GM18517 (cell line): ENCODE measurements at regions not wholly inside any gene's neighbourhood (a gene's known extent, or its start where the extent isn't known, plus 50 kb on each side); places are given as distances from the start of the nearest gene placed in this dataset.
"Not testable (repeated sequence)": the region's sequence is repeated elsewhere in the genome, so short reads cannot be mapped to it uniquely, and the experiment has no call there.

ENCODE experiments used
- ATAC-seq: cut with Tn5 transposase; IDR thresholded peaks from one replicate; pipeline ENCODE4 v1.9.1; 2021; ENCODE audit warnings: mild to moderate bottlenecking, moderate library complexity; ENCODE audit not compliant: unreplicated experiment

DNA sequence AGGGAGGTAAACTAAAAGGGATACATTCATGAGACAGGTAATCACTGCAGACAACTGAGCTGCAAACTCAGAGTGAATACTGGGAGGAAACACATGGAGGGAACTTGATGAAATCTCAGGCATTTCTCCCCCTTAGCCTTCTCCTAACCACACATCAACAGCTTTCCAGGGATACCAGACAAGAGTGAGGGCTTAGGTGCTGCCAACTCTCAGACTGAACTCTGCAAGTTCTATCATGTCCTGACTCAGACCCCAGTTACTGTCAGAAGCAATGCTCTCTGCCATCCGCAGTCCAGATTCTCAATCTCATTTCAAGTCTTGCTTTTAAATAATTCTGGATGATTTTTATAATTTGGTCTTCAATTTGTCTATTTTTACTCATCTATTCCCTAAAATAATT lies 267.3 kb downstream of the LTN1 start:
- no peak for ATAC-seq

GRCh38 chr21:28723646-28724045 lies 269.0 kb downstream of the LTN1 start:
- no peak for ATAC-seq

DNA sequence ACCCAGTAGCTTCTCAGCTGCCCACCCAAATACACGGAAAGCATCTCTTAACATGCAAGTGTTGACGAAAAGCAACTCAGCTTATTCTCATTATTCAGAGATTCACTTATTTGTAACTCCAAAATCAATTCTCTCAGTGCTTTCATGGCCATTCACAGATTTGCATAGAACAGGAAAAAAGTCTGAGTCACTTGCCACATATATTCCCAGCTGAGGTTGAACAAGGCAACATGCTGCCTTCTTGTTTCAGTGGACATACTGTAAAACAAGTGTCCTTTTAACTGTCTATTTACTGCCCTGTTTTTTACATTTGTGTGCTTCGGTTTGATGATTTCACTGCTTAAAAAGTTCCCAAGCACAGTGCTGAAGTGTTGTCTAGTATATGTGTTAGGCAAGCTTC lies 273.0 kb downstream of the LTN1 start:
- ATAC-seq, result no peak

- no peak for ATAC-seq
Measured at GRCh38 chr21:28714777-28715464, 277.8 kb downstream of the LTN1 start.

DNA sequence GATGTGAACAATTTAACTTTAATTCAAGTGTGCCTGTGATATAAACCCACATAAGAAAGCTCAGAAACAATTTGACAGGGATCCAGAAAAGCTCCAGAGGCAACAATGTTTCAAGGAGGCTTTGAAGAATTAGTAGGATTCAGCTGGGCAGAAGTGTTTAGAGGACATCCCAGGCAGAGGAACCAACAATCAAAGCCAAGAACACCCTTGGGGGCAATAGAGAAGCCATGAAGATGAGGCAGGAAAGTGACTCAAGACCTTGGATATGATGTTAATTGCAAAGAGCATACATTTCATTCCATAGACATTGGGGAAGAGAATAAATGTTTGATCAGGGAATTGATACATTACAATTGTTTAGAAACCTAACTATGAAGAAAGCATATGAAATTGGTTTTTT lies 280.3 kb downstream of the LTN1 start:
- ATAC-seq, result no peak

- ATAC-seq, result no peak
Measured at GRCh38 chr21:28705616-28706015, 287.1 kb downstream of the LTN1 start.

GRCh38 chr21:28704746-28705145 lies 287.9 kb downstream of the LTN1 start:
- ATAC-seq, result no peak

DNA sequence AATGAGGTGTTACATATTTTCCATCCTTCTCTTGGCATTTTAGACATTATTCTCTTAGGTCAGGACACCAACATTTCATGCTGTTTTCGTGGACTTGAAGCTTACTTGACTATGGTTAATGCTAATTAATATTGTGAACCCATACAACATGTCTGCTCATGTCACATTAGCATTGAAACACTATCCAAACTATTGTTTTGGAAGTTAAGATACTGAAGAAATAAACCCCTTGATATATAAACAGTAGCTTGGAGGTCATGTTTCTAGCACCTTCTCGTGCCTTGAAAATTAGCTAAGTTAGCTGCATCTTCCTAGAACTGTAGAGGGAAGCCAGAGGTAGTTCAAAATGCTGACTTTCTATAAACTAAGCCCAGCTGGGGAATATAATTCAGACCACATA lies 288.8 kb downstream of the LTN1 start:
- no peak for ATAC-seq

- no peak for ATAC-seq
Measured at GRCh38 chr21:28699596-28700259, 292.9 kb downstream of the LTN1 start.

DNA sequence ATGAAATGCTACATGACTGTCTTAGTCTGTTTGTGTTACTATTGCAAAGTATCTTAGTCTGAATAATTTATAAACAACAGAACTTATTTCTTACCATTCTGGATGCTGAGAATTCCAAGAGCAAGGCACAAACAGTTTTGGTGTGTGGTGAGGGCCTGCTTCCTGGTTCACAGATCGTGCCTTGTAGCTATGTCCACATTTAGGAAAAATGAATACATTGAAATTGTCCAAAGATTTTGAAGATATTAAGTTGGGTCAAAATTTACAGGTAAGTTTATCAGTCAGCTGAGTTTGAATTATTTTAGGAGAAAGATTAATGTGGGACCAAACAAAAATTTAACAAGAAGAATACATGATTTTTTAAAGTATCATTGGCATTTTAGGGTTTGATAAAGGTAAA lies 293.5 kb downstream of the LTN1 start:
- ATAC-seq, result no peak

DNA sequence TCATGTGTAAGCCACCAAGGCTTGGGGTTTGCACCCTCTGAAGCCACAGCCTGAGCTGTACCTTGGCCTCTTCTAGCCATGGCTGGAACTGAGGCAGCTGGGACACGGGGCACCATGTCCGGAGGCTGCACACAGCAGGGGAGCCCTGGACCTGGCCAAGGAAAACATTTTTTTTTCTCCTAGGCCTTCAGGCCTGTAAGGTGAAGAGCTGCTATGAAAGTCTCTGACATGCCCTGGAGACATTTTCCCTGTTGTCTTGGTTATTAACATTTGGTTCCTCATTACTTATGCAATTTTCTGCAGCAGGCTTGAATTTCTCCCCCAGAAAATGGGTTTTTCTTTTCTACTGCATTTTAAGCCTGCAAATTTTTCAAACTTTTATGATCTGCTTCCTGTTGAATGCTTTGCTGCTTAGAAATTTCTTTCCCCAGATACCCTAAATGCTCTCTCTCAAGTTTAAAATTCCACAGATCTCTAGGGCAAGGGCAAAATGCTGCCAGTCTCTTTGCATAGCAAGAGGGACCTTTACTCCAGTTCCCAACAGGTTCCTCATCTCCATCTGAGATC lies 295.8 kb downstream of the LTN1 start:
- no peak for ATAC-seq

DNA sequence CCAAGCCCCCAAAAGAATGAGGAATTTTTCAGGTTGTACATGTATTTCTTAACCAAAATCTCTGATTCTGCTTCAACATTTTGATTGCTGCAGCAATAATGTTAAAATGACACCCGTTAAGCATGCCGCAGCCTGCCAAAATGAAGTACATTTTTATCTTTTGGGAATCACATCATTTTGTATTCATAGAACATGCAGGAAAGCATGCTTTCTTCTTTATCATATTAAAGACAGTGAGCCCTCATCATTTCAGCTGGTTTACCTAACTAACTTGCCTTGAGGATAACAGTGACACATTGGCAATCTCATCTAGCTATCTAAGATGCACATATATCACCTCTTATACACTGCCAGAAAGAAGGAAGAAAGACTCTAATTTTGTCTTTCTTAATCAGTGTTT lies 299.2 kb downstream of the LTN1 start:
- no peak for ATAC-seq

GRCh38 chr21:28690196-28690595 lies 302.5 kb downstream of the LTN1 start:
- ATAC-seq, result no peak

GRCh38 chr21:28688381-28688780 lies 304.3 kb downstream of the LTN1 start:
- ATAC-seq, result no peak

GRCh38 chr21:28687586-28687985 lies 305.1 kb downstream of the LTN1 start:
- no peak for ATAC-seq

GRCh38 chr21:28683982-28684752 lies 308.5 kb downstream of the LTN1 start:
- no peak for ATAC-seq

GRCh38 chr21:28682884-28683283 lies 309.8 kb downstream of the LTN1 start:
- not testable (repeated sequence) for ATAC-seq

DNA sequence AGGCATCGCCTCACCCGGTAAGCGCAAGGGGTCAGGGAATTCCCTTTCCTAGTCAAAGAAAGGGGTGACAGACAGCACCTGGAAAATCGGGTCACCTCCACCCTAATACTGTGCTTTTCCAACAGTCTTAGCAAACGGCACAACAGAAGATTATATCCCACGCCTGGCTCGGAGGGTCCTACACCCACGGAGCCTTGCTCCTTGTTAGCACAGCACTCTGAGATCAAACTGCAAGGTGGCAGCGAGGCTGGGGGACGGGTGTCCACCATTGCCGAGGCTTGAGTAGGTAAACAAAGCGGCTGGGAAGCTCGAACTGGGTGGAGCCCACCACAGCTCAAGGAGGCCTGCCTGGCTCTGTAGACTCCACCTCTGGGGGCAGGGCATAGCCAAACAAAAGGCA lies 315.6 kb downstream of the LTN1 start:
- ATAC-seq, result not testable (repeated sequence)

DNA sequence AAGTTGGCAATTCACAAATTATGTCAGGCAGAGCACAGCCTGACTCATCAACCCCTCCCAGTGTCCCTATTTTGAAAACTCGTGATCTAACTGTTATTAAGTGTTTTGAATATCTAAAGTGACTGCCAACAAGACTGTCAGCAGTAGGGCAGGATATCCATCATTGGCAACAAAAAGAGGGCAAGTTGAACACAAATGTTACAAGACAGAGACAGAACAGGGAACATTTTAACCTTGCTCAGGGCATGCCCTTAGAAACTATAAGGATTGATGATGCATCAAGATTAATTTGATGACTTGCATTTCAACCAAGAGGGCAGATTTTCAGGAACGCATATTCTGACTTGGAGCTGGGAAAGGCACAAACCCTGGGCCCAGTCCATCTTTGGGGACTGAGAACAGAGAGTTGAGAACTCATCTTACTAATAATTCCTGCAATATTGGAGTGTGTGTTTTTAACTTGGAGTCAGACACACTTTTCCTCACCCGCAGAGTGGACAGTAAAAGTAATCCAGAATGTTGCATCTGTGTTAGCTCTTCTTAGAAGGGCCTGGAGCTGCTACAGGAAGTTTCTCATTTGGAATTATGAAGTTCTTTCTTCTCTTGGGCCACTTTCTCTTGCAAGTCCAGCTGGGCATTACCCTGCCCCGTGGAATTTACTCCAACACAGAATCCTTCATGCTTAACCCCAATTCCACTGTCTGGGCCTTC lies 317.2 kb downstream of the LTN1 start:
- ATAC-seq, result no peak

DNA sequence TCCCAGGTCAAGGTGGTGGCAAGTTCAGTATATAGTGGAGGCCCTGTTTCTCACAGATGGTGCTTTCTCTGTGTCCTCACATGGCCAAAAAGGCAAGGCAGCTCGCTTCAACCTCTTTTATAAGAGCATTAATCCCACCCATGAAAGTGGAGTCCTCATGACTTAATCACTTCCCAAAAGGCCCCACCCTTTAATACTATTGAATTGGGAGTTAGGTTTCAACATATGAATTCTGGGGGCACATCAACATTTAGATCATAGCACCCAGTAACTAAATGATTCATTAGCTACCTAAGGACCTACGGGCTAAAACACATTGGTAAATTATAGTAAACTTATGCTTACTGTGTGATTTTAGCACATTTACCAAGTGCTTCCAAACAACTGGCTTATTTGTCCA lies 317.9 kb downstream of the LTN1 start:
- no peak for ATAC-seq

- ATAC-seq, result no peak
Measured at GRCh38 chr21:28671549-28672195, 321.0 kb downstream of the LTN1 start.
